ENCODE measurements at regions not wholly inside any gene's neighbourhood (a gene's known extent, or its start where the extent isn't known, plus 50 kb on each side); places are given as distances from the start of the nearest gene placed in this dataset.
"Not testable (repeated sequence)": the region's sequence is repeated elsewhere in the genome, so short reads cannot be mapped to it uniquely, and the experiment has no call there.

- H3K4me3 ChIP-seq (ENCODE audit: control insufficient read depth, low read depth, low read length): no peak overlapping the region
- DNase-seq (ENCODE audit: low read depth): no peak
- no peak for TF ChIP-seq CTCF (IDR thresholded peaks at IDR 0.05; ENCODE audit: control insufficient read depth, insufficient read depth, low read depth, low read length, missing control alignments)
These were observed 427.2 kb downstream of the BUD13 start for GRCh38 chr11:116345575-116345974.

GRCh38 chr11:116344601-116345000 is 428.2 kb downstream of the BUD13 start:
- H3K4me3 ChIP-seq (ENCODE audit: control insufficient read depth, low read depth, low read length): no peak overlapping the region
- no peak for TF ChIP-seq CTCF (IDR thresholded peaks at IDR 0.05; ENCODE audit: control insufficient read depth, insufficient read depth, low read depth, low read length, missing control alignments)
- no peak for DNase-seq (ENCODE audit: low read depth)

GRCh38 chr11:116343270-116343669 is 429.5 kb downstream of the BUD13 start:
- H3K4me3 ChIP-seq (ENCODE audit: control insufficient read depth, low read depth, low read length): no peak overlapping the region
- no peak for DNase-seq (ENCODE audit: low read depth)
- no peak for TF ChIP-seq CTCF (IDR thresholded peaks at IDR 0.05; ENCODE audit: control insufficient read depth, insufficient read depth, low read depth, low read length, missing control alignments)

GRCh38 chr11:116342148-116342547 is 430.6 kb downstream of the BUD13 start:
- DNase-seq (ENCODE audit: low read depth): no peak
- TF ChIP-seq CTCF (IDR thresholded peaks at IDR 0.05; ENCODE audit: control insufficient read depth, insufficient read depth, low read depth, low read length, missing control alignments): no peak
- H3K4me3 ChIP-seq (ENCODE audit: control insufficient read depth, low read depth, low read length): no peak overlapping the region

- DNase-seq (ENCODE audit: low read depth): no peak
- H3K4me3 ChIP-seq (ENCODE audit: control insufficient read depth, low read depth, low read length): no peak overlapping the region
- TF ChIP-seq CTCF (IDR thresholded peaks at IDR 0.05; ENCODE audit: control insufficient read depth, insufficient read depth, low read depth, low read length, missing control alignments): no peak
These were observed 433.3 kb downstream of the BUD13 start for GRCh38 chr11:116339306-116340098.

- not testable (repeated sequence) for DNase-seq (ENCODE audit: low read depth)
These were observed 434.3 kb downstream of the BUD13 start for GRCh38 chr11:116338500-116338899.

GRCh38 chr11:116336540-116336939 is 436.2 kb downstream of the BUD13 start:
- TF ChIP-seq CTCF (IDR thresholded peaks at IDR 0.05; ENCODE audit: control insufficient read depth, insufficient read depth, low read depth, low read length, missing control alignments): no peak
- H3K4me3 ChIP-seq (ENCODE audit: control insufficient read depth, low read depth, low read length): no peak overlapping the region
- DNase-seq (ENCODE audit: low read depth): no peak

More at GRCh38 chr11:116338500-116338899, 434.3 kb downstream of the BUD13 start:
- not testable (repeated sequence) for H3K4me3 ChIP-seq (ENCODE audit: control insufficient read depth, low read depth, low read length)

All from AG09309 (cell line).